Lower leg skin (tissue), 3 donors: ENCODE measurements at regions not wholly inside any gene's neighbourhood (a gene's known extent, or its start where the extent isn't known, plus 50 kb on each side); places are given as distances from the start of the nearest gene placed in this dataset.

ENCODE experiments used
- POLR2A ChIP-seq, 2 donors: fragments of 450-650 bp; IDR thresholded peaks; one replicate each; pipeline ENCODE4 v1.6.1; 2016 to 2017; ENCODE audit warnings: antibody characterized with exemption in 2 of 2, mild to moderate bottlenecking in 1 of 2, moderate library complexity in 1 of 2
- TF ChIP-seq, protein P1 (sequence below), 3 donors: fragments of 450-650 bp; IDR thresholded peaks; one replicate each; pipeline ENCODE4 v1.5.1; 2016; ENCODE audit warnings: antibody characterized with exemption in 3 of 3, mild to moderate bottlenecking in 3 of 3, moderate library complexity in 2 of 3

DNA sequence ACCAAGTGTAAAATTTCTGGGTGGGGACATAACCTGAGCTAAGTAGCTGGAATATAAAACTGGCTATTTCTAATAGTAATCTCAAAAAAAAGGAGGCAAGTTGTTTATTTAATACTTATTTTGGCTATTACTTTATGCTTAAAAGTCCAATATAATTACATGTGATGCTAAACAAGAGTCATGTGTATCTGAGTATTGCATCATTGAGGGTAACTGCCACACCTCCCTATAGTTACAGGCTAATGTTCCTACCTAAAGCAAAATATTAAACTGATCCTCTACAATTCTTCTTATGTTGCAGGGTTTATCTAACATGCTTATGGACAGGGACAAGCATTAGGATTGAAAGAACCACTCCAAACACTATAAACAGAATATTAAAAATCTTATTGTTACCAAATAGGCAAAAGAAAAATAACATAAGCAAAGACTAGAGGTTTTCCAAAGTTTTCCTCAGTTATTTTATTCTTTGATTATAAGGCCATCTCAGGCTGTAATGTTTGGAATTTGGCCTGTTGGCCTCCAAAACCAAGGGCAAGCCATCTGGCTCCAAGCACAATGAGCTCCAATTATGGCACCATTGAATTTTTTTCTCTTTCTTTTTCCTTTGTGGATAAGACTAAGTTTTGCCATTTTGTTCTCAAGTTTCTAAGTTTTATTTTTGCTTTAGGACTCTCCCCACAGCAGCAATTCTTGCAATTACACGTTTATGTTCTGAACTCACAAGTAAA lies 75.8 kb upstream of the ABI3BP start:
- no peak for TF ChIP-seq POLR2A (IDR thresholded peaks at IDR 0.05)
- TF ChIP-seq, protein P1, sequence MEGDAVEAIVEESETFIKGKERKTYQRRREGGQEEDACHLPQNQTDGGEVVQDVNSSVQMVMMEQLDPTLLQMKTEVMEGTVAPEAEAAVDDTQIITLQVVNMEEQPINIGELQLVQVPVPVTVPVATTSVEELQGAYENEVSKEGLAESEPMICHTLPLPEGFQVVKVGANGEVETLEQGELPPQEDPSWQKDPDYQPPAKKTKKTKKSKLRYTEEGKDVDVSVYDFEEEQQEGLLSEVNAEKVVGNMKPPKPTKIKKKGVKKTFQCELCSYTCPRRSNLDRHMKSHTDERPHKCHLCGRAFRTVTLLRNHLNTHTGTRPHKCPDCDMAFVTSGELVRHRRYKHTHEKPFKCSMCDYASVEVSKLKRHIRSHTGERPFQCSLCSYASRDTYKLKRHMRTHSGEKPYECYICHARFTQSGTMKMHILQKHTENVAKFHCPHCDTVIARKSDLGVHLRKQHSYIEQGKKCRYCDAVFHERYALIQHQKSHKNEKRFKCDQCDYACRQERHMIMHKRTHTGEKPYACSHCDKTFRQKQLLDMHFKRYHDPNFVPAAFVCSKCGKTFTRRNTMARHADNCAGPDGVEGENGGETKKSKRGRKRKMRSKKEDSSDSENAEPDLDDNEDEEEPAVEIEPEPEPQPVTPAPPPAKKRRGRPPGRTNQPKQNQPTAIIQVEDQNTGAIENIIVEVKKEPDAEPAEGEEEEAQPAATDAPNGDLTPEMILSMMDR (IDR thresholded peaks at IDR 0.05), result no peak
